ENCODE measurements at regions not wholly inside any gene's neighbourhood (a gene's known extent, or its start where the extent isn't known, plus 50 kb on each side); places are given as distances from the start of the nearest gene placed in this dataset.

GRCh38 chr16:87070657-87071056 lies 246.5 kb downstream of the C16orf95 start:
- Mint-ChIP-seq H3K4me3 (no peak overlapping the region), H3K27me3 (peaks cover 5 to 37% (median 20%) of the 10 kb centered on the region in 5 donors), H3K36me3 (no peaks in the 10 kb centered on the region), H3K27ac (no peak overlapping the region), H3K4me1 (peaks cover 0 to 3% (median under 1%) of the 10 kb centered on the region in 4 donors), H3K9me3 (peaks cover 0 to 1% (median 0%) of the 10 kb centered on the region in 9 donors)
- POLR2A ChIA-PET = no interaction called here
- DNase-seq (no peak), ATAC-seq (no peak)

- H3K27ac Mint-ChIP-seq = no peak overlapping the region
- POLR2A ChIA-PET = no interaction called here
- no peak overlapping the region for H3K4me3 Mint-ChIP-seq
- peaks cover 0 to 43% (median 12%) of the 10 kb centered on the region in 5 donors for H3K27me3 Mint-ChIP-seq
- peaks cover 0 to 1% (median 0%) of the 10 kb centered on the region in 9 donors for H3K9me3 Mint-ChIP-seq
- peaks cover 0 to 3% (median 0%) of the 10 kb centered on the region in 4 donors for H3K4me1 Mint-ChIP-seq
- no peak for ATAC-seq
- H3K36me3 Mint-ChIP-seq = no peaks in the 10 kb centered on the region
- DNase-seq = no peak
Measured at GRCh38 chr16:87072101-87072500, 245.1 kb downstream of the C16orf95 start.

GRCh38 chr16:87074641-87075318 lies 242.4 kb downstream of the C16orf95 start:
- Mint-ChIP-seq H3K9me3 (peaks cover 0 to 10% (median 6%) of the 10 kb centered on the region in 9 donors), H3K4me3 (no peak overlapping the region), H3K4me1 (peaks cover 0 to 3% (median 0%) of the 10 kb centered on the region in 4 donors), H3K36me3 (peaks cover 0 to 6% (median 2%) of the 10 kb centered on the region in 3 donors), H3K27ac (peak overlapping the region in 1 of 10 donors; percentile 58), H3K27me3 (peaks cover 3 to 34% (median 14%) of the 10 kb centered on the region in 5 donors)
- POLR2A ChIA-PET = no interaction called here
- ATAC-seq = no peak
- DNase-seq = no peak

GRCh38 chr16:87075319-87075860 lies 241.8 kb downstream of the C16orf95 start:
- ATAC-seq (no peak), DNase-seq (no peak)
- peaks cover 0 to under 1% (median 0%) of the 10 kb centered on the region in 4 donors for H3K4me1 Mint-ChIP-seq
- H3K9me3 Mint-ChIP-seq = peaks cover 2 to 16% (median 10%) of the 10 kb centered on the region in 9 donors
- H3K27ac Mint-ChIP-seq = no peak overlapping the region
- H3K36me3 Mint-ChIP-seq = peaks cover 0 to 9% (median 2%) of the 10 kb centered on the region in 3 donors
- POLR2A ChIA-PET = no interaction called here
- no peak overlapping the region for H3K4me3 Mint-ChIP-seq
- peaks cover 3 to 30% (median 12%) of the 10 kb centered on the region in 5 donors for H3K27me3 Mint-ChIP-seq

- peaks cover 0 to 20% (median 2%) of the 10 kb centered on the region in 3 donors for H3K36me3 Mint-ChIP-seq
- no peaks in the 10 kb centered on the region for H3K4me1 Mint-ChIP-seq
- POLR2A ChIA-PET = no interaction called here
- H3K27ac Mint-ChIP-seq = no peak overlapping the region
- ATAC-seq (no peak), DNase-seq (no peak)
- H3K9me3 Mint-ChIP-seq = peaks cover 8 to 26% (median 21%) of the 10 kb centered on the region in 9 donors
- no peak overlapping the region for H3K4me3 Mint-ChIP-seq
- H3K27me3 Mint-ChIP-seq = peaks cover 0 to 23% (median 8%) of the 10 kb centered on the region in 5 donors
Measured at GRCh38 chr16:87076331-87076949, 240.8 kb downstream of the C16orf95 start.

- peak in 1 of 10 donors; percentile 4 for DNase-seq
- no peak overlapping the region for H3K27ac Mint-ChIP-seq
- H3K27me3 Mint-ChIP-seq = peaks cover 0 to 23% (median 10%) of the 10 kb centered on the region in 5 donors
- ATAC-seq = no peak
- H3K4me3 Mint-ChIP-seq = no peak overlapping the region
- H3K9me3 Mint-ChIP-seq = peaks cover 10 to 33% (median 27%) of the 10 kb centered on the region in 9 donors
- POLR2A ChIA-PET = no interaction called here
- no peaks in the 10 kb centered on the region for H3K4me1 Mint-ChIP-seq
- peaks cover 0 to 24% (median 2%) of the 10 kb centered on the region in 3 donors for H3K36me3 Mint-ChIP-seq
Measured at GRCh38 chr16:87076950-87077749, 240.0 kb downstream of the C16orf95 start.

GRCh38 chr16:87077750-87078127 lies 239.5 kb downstream of the C16orf95 start:
- POLR2A ChIA-PET = no interaction called here
- H3K9me3 Mint-ChIP-seq = peaks cover 10 to 39% (median 28%) of the 10 kb centered on the region in 9 donors
- DNase-seq = no peak

GRCh38 chr16:87080571-87081167 lies 236.5 kb downstream of the C16orf95 start:
- peaks cover 2 to 36% (median 7%) of the 10 kb centered on the region in 3 donors for H3K36me3 Mint-ChIP-seq
- H3K9me3 Mint-ChIP-seq = peaks cover 14 to 56% (median 32%) of the 10 kb centered on the region in 9 donors
- H3K4me3 Mint-ChIP-seq = no peak overlapping the region
- ATAC-seq = no peak
- no peak overlapping the region for H3K27ac Mint-ChIP-seq
- no peaks in the 10 kb centered on the region for H3K4me1 Mint-ChIP-seq
- H3K27me3 Mint-ChIP-seq = peaks cover 3 to 16% (median 6%) of the 10 kb centered on the region in 5 donors
- DNase-seq = no peak
- POLR2A ChIA-PET = no interaction called here

More at GRCh38 chr16:87077750-87078127, 239.5 kb downstream of the C16orf95 start:
- ATAC-seq = no peak
- H3K27ac Mint-ChIP-seq = no peak overlapping the region
- H3K4me3 Mint-ChIP-seq = no peak overlapping the region
- no peaks in the 10 kb centered on the region for H3K4me1 Mint-ChIP-seq
- peaks cover 2 to 26% (median 2%) of the 10 kb centered on the region in 3 donors for H3K36me3 Mint-ChIP-seq
- H3K27me3 Mint-ChIP-seq = peaks cover 0 to 23% (median 10%) of the 10 kb centered on the region in 5 donors

GRCh38 chr16:87085441-87085840 lies 231.8 kb downstream of the C16orf95 start:
- H3K4me1 Mint-ChIP-seq = no peaks in the 10 kb centered on the region
- H3K27me3 Mint-ChIP-seq = peaks cover 0 to 8% (median 3%) of the 10 kb centered on the region in 5 donors
- ATAC-seq (no peak), DNase-seq (no peak)
- H3K27ac Mint-ChIP-seq = no peak overlapping the region
- no peak overlapping the region for H3K4me3 Mint-ChIP-seq
- H3K9me3 Mint-ChIP-seq = peaks cover 11 to 40% (median 22%) of the 10 kb centered on the region in 9 donors
- H3K36me3 Mint-ChIP-seq = peaks cover 0 to 26% (median 7%) of the 10 kb centered on the region in 3 donors
- POLR2A ChIA-PET = no interaction called here

GRCh38 chr16:87086156-87086555 lies 231.0 kb downstream of the C16orf95 start:
- POLR2A ChIA-PET = no interaction called here
- H3K36me3 Mint-ChIP-seq = peaks cover 0 to 19% (median 7%) of the 10 kb centered on the region in 3 donors
- no peak overlapping the region for H3K4me3 Mint-ChIP-seq
- H3K9me3 Mint-ChIP-seq = peaks cover 7 to 33% (median 15%) of the 10 kb centered on the region in 9 donors
- peaks cover 0 to 8% (median 3%) of the 10 kb centered on the region in 5 donors for H3K27me3 Mint-ChIP-seq
- ATAC-seq (no peak), DNase-seq (no peak)
- H3K4me1 Mint-ChIP-seq = no peaks in the 10 kb centered on the region
- H3K27ac Mint-ChIP-seq = no peak overlapping the region

- Mint-ChIP-seq H3K36me3 (peaks cover 0 to 15% (median 7%) of the 10 kb centered on the region in 3 donors), H3K4me1 (no peaks in the 10 kb centered on the region), H3K4me3 (no peak overlapping the region), H3K9me3 (peaks cover 5 to 29% (median 11%) of the 10 kb centered on the region in 9 donors), H3K27ac (no peak overlapping the region), H3K27me3 (peaks cover 0 to 8% (median 3%) of the 10 kb centered on the region in 5 donors)
- POLR2A ChIA-PET = no interaction called here
- DNase-seq (no peak), ATAC-seq (no peak)
Measured at GRCh38 chr16:87086575-87086974, 230.6 kb downstream of the C16orf95 start.

GRCh38 chr16:87092958-87093357 lies 224.2 kb downstream of the C16orf95 start:
- no peak overlapping the region for H3K4me3 Mint-ChIP-seq
- POLR2A ChIA-PET = no interaction called here
- DNase-seq = no peak
- no peaks in the 10 kb centered on the region for H3K36me3 Mint-ChIP-seq
- no peak overlapping the region for H3K27ac Mint-ChIP-seq
- no peaks in the 10 kb centered on the region for H3K9me3 Mint-ChIP-seq
- no peaks in the 10 kb centered on the region for H3K4me1 Mint-ChIP-seq
- peaks cover 0 to 14% (median 2%) of the 10 kb centered on the region in 5 donors for H3K27me3 Mint-ChIP-seq
- no peak for ATAC-seq
